ENCODE measurements at regions not wholly inside any gene's neighbourhood (a gene's known extent, or its start where the extent isn't known, plus 50 kb on each side); places are given as distances from the start of the nearest gene placed in this dataset.

DNA sequence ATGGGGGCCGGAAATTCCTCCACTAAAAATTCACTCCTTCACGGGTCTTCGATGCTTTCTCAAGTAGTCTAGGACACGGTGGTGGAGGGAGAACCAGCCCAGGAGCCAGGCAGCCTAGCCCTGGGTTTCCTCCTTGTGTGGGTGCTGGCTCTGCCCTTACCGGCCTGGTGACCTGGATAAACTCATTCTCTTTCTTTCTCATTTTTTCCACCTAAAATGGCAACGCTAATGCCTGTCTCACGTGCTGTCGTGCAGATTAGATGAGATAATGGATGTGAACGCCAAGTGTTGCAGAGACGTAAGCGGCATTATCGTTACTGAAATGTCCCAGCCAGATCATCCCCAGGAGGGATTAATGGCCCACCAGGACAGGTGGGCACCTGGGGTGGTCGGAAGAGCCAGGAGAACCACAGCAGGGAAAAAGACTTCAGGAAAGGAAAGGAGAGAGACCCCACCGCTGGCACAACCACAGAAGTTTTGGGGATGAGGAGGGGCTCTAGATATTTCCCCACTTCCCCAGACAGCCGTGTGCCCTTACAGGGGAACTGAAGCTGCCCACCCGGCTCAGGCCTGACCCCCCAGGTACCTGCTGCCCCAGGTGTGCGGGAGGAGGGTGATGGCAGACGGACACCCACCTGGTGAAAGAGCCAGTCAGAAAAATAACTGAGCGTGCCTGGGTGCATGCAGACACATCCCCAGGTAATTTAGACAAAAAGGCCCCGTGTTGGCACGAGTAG lies 100.8 kb upstream of the ASAP2 start:
- no peak for DNase-seq (ENCODE audit: low read depth)

DNA sequence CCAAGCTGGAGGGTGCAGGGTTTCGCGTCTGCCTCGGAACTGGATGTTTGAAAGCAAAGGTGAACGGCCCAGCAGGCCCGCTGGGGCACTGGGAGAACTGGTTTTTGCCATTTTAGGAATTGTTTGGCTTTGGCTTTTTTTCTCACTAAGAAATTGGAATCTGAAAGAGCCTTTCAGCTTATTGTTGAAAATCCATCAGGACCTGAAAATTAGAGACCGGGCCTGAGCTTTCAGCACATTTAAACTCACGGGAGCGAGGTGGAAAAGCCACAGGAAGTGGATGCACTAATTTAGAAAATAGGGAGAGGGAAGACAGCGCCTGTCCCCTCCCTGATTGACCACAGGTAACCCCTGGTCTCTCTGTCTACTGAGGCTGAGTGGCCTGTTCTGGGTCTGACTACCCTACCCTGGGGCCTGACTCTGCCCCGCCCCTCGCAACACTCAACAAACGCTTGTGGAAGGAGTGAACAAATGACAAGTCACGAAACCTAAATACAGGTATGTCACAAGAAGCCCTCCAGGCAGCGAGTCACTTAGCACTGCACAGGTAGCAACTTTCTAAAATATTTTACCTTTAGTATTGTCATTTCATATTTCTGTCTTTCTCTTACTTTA lies 100.3 kb upstream of the MBOAT2 start:
- no peak for DNase-seq (ENCODE audit: low read depth)

DNA sequence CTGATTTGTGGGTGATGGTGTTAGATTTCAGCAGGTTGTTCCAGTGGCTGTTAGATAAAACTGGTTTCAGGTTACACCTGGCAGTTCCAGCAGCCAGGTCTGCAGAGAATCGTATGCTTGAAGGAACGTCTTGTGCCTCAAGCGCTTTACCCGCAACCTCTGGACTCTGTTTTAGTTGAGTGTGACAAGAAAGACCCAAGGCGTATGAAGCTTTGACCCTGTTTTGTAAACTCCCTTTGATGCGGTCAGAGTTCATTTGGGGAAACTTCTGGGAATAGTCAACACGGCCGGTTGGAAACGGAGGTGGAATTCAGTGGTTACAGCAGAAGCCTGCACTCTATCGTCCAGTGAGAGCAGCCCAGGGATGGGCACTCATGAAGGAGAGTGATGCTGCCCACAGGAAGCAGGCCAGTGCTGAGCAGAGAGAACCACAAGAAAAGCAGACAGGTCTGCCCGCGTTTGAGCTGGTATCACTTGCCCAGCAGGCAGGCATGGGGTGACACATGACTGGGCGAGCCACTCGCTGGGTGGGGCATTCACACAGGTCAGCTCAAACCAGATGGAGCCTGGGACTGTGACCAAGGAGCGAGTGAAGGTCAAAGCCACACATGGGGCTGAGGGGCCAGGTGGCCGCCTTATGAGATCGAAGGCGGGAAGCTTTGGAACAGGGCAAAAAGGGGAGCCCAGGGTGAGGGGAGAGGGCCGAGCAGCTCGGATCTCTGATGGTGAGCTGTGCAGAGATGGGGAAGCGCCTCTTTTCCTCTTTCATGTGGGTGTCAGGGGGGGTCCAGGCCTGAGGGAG lies 99.6 kb upstream of the MBOAT2 start:
- no peak for DNase-seq (ENCODE audit: low read depth)

DNA sequence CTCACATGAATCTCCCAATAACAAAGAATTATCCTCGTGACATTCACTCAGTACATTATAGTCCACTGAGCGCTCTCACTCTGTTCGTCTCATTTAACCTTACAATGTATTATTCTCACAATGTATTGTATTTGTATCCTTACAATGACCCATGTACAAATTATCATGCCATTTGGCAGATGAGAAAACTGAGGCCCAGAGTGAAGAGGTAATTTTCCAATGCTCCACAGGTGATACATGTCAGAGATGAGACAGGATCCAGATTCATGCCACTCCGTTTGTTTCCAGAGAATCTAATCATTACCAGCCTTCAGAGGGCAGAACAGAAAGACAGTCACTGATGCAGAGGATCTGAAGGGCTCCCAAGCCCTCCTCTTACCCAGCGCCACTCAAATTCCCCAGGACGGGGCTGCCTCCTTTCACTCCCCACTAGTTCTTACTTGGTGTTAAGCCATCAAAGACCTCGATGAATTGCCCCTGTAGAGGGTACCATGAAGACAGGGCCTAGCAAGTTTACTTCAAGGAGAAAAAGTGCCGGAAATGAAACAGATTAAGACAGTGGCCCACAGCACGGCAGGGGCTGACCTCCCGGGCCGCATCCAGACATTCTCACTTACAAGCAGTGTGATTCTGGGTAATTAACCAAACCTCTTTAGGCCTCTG lies 98.4 kb upstream of the MBOAT2 start:
- DNase-seq (ENCODE audit: low read depth), result no peak

DNA sequence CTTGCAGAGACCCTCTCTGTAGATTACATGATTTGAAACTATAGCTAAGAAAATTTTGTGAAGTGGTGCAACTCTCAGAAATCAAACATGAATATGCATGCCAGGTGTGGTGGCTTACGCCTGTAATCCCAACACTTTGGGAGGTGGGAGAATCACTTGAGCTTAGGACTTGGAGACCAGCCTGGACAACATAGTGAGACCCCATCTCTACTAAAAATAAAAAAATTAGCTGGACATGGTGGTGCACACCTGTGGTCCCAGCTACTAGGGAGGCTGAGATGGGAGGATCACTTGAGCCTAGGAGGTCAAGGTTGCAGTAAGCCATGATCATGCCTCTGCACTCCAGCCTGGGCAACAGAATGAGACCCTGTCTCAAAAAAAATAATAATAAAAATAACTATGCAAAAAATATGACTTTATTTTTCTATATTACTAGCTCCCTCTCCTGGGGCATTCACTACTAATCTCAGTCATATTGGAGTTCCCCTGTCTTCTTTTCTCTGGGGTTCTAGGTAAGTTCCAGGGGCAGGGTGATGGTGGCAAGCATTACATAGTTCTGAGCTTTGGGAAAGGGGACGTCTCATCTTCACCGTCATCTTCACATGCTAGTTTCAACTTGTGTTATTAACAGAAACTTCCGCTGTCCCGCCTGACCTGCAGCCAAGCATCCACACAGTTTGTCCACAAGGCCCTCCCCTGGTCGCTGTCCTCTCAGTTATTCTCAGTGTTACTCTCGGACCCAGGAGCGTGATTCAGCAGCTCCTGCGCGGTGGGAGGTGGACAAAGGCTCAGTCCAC lies 96.8 kb upstream of the MBOAT2 start:
- DNase-seq (ENCODE audit: low read depth), result no peak

DNA sequence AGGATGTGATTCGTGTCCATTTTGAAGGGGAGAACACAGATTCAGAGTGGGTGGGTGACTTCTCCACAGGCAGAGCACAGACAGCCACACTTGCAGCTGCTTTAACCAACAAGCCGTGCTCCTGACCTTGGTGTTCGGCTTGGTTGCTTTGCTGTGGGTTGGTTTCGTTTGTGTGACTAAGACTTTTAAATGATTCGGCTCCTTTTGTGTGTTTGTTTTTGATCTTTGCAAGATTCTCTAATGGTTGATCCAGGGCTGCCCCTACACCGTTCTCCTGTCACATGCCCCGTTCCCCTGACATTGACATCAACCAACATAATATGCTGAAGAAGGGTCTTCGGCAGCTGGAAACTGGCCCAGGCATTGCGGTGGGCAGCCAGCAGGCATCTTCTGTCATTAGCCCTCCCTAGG lies 95.9 kb upstream of the MBOAT2 start:
- DNase-seq (ENCODE audit: low read depth), result no peak

DNA sequence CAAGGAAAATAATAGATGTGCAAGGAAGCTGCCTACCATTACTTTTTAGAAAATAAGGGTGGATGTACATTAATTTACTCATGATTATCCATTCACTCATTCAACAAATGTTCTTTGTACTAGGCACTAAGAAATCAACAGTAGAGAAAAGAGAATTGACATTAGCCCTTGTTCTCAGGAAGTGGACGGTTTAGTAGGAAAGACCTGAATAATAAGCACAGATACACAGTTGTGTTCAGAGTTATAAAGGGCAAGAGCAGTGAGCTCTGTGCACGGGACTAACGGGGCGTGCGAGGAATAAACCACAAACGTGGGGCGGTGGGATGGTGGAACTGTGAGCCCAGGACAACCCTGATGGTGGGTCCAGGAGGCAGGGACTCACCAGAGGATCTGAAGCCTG lies 94.4 kb upstream of the MBOAT2 start:
- no peak for DNase-seq (ENCODE audit: low read depth)

DNA sequence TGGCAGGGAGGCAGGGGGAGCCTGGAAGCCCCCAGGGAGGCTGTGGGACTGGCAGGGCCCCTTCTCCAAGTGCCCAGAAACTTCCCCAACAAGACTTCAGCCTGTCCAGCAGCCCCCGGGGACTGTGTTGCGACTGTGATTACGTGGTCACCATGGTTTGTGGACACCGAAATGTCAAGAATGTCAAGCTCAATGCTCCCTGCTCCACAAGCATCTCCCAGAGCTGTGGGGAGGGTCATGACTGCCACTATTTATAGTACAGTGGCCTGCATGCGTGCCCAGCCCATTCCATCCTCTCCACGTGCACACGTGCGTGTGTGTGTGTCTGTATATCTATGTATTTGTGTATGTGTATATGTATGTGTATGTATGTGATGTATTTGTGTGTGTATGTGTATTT lies 93.8 kb upstream of the MBOAT2 start:
- DNase-seq (ENCODE audit: low read depth), result no peak

DNA sequence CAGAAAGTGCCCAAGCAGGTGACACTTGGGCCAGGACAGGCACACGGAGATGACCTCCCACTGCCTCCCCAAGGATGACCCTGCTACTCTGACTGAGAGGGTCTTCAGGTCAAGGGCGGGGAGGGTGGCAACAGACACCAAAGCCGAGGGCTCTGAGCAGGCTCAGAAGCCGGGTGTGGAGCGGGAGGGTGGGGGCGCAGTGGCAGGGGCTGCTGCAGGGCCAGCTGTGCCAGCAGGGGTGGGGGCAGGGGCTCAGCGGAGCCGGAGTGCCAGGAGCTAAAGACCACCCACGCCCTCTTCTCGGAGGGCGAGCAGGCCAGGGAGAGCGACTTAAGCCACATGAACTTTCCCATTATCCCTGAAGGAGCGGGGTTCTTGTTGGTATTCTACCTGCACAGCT lies 93.3 kb upstream of the MBOAT2 start:
- DNase-seq (ENCODE audit: low read depth), result no peak

DNA sequence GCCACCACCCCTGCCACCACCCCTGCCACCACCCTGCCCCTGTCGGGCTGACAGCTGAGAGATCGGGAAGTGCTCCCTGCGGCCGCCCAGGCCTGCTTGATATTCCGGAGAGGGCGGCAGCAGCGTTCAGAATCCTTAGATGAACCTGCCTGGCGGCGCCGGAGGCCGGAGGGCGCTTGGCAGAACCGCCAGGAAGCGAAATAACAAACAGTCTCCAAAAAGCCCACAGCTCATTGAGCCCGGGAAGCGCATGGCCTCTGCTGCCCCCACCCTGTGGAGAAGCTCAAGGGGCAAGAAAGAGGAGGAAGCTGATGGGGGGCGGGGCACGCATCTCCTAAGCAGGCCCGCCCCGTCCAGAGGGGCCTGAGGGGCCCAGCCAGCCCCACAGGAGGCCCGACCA lies 92.2 kb upstream of the MBOAT2 start:
- no peak for DNase-seq (ENCODE audit: low read depth)

DNA sequence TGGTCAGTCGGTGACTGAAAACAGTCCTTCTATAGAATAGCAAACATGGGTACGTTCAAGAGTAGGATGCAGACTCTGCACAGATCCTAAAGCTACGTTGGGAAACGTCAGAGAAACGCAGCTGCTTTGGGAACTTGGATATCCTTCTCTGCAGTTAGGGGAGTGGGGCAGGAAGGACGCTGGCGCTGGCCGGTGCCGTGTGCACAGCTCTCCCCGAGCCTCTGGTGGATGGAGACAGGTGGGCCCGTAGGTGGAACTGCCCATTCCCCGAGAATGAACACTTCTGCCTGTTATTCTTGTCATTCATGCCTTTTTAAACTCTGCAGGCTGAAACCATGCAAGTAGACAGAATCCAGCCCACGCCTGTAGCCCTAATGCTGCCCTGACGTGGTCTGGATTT lies 91.7 kb upstream of the MBOAT2 start:
- DNase-seq (ENCODE audit: low read depth), result no peak

DNA sequence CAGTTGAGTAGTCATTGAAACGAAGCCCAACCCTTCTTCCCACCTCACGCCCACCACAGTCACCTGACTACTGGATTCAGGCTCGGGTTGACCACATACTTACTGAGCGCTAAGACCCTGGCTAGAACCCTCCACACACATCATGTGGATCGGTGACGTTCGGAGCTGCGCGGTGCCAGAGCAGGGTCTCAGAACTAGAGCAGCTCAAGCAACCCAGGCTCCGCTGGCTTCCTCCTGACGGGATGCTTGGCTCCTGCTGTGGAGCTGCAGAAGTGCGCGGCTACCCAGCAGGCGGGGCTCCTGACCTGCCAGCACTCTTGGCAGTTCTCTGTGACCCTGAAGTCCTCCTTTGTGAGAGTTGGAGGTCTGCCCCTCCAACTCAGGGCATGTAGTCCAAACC lies 90.6 kb upstream of the MBOAT2 start:
- DNase-seq (ENCODE audit: low read depth), result no peak

DNA sequence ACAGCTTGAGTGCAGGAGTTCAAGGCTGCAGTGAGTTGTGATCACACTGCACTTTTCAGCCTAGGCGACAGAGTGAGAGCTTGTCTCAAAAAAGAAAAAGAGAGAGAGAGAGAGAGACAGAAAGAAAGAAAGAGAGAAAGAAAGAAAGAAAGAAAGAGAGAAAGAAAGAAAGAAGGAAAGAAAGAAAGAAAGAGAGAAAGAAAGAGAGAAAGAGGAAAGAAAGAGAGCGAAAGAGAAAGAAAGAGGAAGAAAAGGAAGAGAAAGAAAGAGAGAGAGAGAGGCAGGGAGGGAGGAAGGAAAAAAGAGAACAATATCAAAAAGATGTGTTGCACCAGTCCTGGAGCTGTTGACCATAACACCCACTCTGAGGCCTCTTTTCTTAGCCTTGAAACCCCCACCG lies 89.8 kb upstream of the MBOAT2 start:
- DNase-seq (ENCODE audit: low read depth), result no peak

DNA sequence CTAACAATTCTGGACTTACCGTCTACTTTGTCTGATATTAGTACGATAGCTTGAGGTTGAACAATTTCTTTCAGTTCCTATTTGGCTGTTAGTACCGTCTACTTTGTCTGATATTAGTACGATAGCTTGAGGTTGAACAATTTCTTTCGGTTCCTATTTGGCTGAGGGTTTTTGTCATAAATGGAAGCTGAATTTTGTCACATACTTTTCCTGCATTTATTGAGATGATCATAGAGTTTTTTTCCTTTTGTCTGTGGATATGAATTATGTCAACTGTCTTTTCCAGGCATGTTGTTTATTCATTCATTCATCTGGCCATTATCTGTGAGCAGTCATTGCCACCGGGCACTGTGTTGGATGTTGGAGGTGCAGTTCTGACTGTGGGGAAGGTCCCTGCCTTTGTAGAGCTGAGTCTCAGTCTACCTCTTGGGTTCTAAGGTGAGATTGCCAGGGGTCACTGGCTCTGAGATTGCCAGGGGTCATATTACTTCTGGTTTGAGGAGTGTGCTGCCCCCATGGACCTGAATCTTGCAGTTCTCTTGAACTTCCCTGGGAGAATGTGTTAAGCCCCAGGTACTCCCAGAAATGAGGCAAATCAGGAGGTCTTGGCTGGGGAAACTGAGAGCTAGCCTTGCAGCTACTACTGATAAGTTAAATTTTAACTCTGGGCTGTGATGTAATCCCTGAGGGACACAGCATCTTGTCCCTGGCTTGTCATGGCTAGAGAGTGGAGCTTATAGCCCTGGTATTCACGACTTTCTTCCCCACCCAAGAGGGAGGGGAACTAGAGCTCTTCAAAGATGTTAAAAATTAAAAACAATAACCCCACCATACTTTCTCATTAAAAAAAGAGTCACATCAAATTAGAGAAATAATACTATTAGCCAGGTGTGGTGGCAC lies 89.1 kb upstream of the MBOAT2 start:
- DNase-seq (ENCODE audit: low read depth), result no peak

DNA sequence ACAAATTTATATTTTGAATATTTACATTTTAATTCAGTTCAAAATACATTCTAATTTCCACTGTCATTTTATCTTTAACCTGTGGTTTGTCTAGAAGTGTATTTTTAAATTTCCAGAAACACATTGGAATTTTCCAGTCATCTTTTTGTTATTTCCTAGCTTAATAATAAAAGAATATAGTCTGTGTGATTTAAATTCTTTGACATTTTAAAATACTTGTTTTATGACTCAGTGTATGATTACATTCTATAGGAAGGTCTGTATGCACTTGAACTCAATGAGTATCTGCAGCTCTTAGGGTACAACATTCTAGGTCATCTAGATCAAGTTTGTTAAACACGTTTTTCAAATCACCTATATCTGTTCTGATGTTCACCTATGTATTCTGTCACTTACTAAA lies 88.3 kb upstream of the MBOAT2 start:
- DNase-seq (ENCODE audit: low read depth), result peak; percentile 30

DNA sequence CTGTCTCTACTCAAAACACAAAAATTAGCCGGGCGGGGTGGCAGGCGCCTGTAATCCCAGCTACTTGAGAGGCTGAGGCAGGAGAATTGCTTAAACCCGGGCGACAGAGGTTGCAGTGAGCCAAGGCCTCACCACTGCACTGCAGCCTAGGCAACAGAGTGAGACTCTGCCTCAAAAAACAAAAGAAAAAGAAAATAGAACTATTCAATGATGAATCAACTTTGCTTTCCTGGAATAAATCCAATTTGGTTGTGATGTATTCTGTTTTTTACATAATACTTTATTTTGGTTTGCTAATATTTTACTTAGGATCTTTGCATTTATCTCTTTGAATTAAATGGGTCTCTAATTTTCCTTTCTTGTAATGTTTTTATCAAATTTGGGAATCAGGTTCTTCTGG lies 86.3 kb upstream of the MBOAT2 start:
- no peak for DNase-seq (ENCODE audit: low read depth)

DNA sequence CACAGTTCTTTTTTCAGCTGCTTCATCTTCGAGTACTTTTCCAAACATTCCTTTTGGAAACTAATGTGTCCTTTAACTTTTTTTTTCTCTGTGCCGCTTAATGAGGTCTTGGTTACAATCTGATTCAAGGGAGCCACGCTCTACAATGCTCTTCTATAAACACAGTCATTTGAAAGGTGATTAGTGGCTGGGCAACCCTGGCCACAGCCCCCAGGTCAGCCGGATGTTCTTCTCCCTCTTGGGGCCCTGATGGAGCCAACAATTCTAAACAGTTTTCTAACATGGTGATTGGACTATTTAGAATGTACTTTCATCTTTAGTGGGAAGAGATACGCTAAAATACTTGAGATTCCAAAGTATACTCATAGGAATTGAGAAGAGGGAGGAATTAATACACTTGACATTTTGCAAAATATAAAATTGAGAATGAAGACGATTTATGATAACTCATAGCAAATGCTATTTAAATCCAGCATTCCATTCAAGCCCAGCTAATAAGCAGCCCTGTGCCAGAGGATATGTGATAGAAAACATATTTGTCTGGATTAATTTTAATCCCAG lies 83.7 kb upstream of the MBOAT2 start:
- peak; percentile 50 for DNase-seq (ENCODE audit: low read depth)

DNA sequence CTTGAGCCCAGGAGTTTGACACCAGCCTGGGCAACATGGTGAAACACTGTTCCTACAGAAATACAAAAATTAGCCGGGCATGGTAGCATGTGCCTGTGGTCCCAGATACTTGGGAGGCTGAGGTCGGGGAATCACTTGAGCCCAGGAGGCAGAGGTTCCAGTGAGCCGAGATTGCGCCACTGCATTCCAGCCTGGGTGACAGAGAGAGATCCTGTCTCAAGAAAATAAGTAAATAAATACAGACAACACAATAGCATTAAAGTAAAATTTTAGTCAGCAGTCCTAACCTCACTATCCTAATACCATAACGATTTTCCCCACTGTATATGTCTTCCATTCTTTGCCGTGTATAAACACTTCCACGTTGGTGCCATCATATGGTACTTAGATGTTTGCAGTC lies 83.0 kb upstream of the MBOAT2 start:
- DNase-seq (ENCODE audit: low read depth), result no peak

DNA sequence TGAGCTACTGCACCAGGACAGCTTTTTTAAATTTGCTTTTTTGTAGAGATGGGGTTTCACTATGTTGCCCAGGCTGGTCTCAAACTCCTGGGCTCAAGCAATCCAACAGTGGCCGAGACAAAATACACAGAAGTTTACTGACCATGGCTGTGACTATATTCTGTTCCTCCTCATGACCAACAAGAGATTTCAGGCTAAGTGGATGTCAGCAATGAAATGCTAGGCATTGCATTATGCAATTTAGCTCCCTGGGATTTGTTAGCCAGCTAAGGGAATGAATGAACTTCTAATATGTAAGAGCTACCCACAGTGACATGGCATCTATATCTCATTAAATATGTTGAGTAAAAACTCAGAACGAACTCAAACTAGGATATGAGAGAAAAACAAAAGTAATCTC lies 81.9 kb upstream of the MBOAT2 start:
- no peak for DNase-seq (ENCODE audit: low read depth)

DNA sequence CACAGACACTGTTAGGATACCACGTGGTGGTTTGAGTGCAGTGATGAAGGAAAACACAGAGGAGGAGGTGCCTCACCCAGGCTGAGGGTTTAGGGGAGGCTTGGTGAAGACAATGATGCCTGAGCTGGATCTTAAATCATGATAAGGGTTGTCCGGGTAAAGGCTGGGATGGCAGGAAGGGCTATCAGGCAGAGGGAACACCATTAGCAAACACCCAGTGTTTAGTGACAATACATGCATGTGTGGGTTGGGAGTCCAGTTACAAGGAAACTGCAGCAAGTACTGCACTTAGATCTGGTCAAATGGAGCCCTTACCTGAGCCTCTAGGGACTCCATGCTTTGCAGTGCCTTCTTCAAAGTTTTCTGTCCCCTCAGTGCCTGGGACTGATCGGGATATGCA lies 79.8 kb upstream of the MBOAT2 start:
- no peak for DNase-seq (ENCODE audit: low read depth)

DNA sequence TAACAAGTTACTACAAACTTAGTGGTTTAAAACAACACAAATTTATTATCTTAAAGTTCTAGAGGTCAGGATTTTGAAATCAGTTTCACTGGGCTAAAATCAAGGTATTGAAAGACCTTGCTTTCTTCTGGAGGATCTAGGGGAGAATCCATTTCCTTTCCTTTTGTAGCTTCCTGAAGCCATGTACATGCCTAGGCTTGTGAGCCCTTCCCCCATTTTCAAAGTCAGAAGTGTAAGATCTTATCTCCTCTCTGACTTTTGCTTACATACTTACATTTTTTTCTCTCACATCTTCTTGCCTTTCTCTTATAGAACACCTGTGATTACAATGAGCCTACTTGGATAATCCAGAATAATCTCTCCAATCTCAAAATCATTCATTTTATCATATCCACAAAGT lies 78.7 kb upstream of the MBOAT2 start:
- no peak for DNase-seq (ENCODE audit: low read depth)

Measured in HS-27A (cell line).